GM21515 (cell line): ENCODE measurements at regions not wholly inside any gene's neighbourhood (a gene's known extent, or its start where the extent isn't known, plus 50 kb on each side); places are given as distances from the start of the nearest gene placed in this dataset.
"Not testable (repeated sequence)": the region's sequence is repeated elsewhere in the genome, so short reads cannot be mapped to it uniquely, and the experiment has no call there.

Experiments
- ATAC-seq: cut with Tn5 transposase; IDR thresholded peaks from one replicate; pipeline ENCODE4 v1.9.1; 2021; ENCODE audit not compliant: unreplicated experiment

GRCh38 chr21:33974513-33975468, 59.2 kb upstream of the ATP5PO start:
- ATAC-seq, result no peak

DNA sequence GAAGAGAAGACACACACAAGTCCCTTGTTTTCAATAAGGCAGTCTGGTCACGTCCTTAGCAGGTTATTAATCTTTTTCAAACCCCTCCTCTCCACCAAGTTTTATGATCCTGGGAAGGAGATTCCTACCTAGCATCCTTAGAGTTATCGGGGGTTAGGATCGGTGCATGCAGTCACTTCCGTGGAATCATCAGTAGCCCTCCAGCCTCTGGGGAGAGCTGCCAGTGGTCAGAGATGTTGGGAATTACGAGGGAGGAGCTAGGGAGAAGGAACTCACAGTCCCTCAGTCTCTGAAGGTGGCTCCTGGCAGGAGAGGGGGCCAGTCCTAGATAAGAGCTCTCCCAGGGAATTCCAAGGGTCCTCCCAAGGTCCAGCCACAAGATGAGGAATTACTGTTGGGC, 57.7 kb upstream of the ATP5PO start:
- ATAC-seq, result no peak

GRCh38 chr21:33972539-33972938, 56.9 kb upstream of the ATP5PO start:
- no peak for ATAC-seq

DNA sequence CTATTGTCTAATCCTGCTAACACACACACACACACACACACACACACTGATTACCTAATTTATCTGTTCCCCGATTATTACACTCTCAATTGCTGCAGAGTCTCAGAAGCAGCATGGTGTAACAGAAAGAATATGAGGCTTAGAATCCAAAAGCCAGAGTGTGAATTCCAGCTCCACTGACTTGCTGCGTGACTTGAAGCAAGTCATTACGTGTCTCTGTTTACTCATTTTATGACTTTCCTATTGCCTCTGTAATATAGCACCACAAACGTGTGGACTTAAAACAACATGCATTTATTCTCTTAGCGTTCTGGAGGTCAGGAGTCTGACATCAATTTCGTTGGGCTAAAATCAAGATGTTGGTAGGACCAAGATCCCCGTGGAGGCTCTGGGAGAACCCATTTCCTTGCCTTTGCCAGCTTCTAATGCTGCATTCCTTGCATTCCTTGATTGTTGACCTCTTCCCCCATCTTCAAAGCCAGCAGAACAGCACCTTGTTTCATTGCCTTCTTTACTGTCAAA, 55.9 kb upstream of the ATP5PO start:
- no peak for ATAC-seq

DNA sequence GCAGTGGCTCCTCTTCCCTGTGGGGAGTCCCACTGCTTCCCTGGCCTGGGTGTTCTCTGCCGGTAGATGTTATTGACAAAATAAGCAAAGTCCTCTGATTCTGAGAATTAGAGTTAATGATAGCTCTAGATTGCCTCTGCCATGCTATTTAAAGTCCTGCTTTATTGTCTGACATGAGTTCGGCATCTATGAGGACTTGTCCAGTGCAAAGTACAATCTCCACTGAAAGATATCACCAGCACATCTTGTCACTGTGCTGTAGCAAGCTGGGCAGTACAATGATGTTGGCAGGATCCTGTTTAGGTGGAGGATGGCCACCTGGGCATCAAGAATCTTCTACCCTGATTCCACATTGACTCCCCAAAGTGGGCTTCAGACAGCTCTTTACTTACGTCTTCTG, 54.0 kb upstream of the ATP5PO start:
- ATAC-seq, result no peak

- no peak for ATAC-seq
Measured at GRCh38 chr21:33968995-33969348, 53.4 kb upstream of the ATP5PO start.

DNA sequence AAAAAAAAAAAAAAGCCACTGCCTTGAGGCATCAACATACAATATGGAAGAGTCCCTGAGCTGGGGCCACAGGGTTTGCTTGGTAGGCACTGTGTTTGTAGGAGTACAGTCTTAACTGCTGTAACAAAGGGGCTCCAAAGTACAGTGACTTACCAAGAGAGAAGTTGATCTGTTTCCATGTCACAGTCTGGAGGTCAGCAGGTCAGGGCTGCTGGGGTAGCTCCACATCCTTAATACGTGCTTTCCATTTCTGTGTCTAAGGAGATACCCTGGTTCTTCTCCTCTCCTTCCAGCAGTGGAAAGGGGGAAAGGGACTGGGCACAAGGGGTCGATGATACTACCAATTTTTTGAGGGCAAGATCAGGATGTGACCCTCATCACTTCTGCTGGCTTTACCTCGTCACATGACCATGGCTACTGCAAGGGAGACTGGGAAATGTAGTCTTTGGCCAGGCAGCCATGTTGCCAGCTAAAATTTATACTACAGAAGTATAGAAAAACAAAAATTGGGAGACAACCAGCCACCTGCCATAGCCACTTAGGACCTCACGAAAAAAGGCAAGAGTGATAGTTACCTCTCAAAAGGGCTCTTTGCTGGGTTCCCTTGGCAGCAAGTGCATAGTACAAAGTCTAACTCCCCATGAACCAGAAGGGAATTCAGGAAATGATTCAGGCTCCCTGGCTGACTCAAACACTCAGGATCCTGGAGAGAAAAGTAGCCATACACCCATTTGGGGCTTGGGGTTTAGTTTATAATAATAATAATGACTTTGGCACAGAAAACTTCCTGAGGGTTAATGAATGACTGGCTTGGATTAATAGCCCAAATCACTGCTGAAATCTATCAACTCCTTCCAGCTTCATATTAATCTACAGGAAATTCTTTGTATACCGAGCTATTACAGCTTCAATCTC, 52.7 kb upstream of the ATP5PO start:
- no peak for ATAC-seq

GRCh38 chr21:33967086-33967571, 51.5 kb upstream of the ATP5PO start:
- no peak for ATAC-seq

DNA sequence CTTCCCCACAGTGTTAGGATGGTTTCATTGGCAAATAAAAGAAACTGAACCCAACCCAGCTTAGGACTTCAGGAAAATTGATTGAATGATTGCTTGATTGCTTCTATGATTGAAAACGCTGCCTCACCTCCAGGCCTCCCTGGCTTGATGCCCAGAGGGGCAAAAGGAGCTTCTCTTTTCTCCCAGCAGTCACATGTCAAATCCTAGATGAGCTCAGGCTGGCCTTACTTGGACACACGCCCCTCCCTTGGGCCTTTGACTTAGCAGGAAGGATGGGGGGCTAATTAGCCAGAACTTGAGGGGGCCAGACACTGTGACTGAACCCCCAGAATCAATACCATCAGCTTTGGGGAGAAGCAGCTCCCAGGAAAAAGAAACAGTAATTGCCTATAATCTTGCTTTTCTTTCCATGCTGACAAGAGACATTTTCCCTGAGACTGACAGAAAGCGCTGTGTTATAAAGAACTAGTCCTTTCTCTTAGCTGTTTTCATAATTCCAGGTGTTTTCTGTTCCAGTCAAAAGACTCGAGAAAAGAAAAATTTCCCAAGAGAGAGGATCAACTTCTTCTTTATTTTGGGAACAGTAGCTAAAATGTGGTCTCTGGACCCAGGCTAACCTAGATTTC, 50.8 kb upstream of the ATP5PO start:
- ATAC-seq, result no peak

- not testable (repeated sequence) for ATAC-seq
Measured at GRCh38 chr21:33965662-33966061, 50.1 kb upstream of the ATP5PO start.
